HEK293 (cell line): ENCODE measurements at regions not wholly inside any gene's neighbourhood (a gene's known extent, or its start where the extent isn't known, plus 50 kb on each side); places are given as distances from the start of the nearest gene placed in this dataset.

Experiments
- CTCF ChIA-PET: fragments of 350-600 bp; formaldehyde crosslinking; extraction: SDS; loops from one replicate; lab custom pipeline; 2021; ENCODE audit warnings: antibody characterized with exemption; lab: Yijun Ruan, JAX
- POLR2A ChIA-PET: fragments of 300-600 bp; formaldehyde crosslinking; extraction: SDS; loops from one replicate; lab custom pipeline; 2020; ENCODE audit warnings: antibody characterized with exemption, inconsistent platforms; lab: Yijun Ruan, JAX
- H3K27ac ChIP-seq: fragments of 200-500 bp; sonication (Bioruptor generic); 2 replicates; pipeline ENCODE4 v1.5.1; 2014; ENCODE audit warnings: low read depth, low read length, control low read depth, inconsistent platforms; ENCODE audit errors: extremely low read depth
- H3K36me3 ChIP-seq, 2 experiments: fragments of 200-500 bp in 1 of 2; sonication (Bioruptor generic) in 1 of 2; 1 replicate in 1 of 2; 2 replicates in 1 of 2; pipeline ENCODE4 v1.5.1; 2014 to 2017; ENCODE audit warnings: inconsistent platforms in 2 of 2, low read length in 2 of 2; ENCODE audit not compliant: control insufficient read depth in 2 of 2, insufficient read depth in 1 of 2
- H3K4me1 ChIP-seq: fragments of 200-500 bp; sonication (Bioruptor generic); 2 replicates; pipeline ENCODE4 v1.5.1; 2014; ENCODE audit warnings: mild to moderate bottlenecking, low read length, inconsistent platforms; ENCODE audit not compliant: control insufficient read depth, insufficient read depth
- H3K4me3 ChIP-seq: 2 replicates; pipeline ENCODE4 v1.5.1; 2011; ENCODE audit warnings: low read depth, mild to moderate bottlenecking, control low read depth, low read length, moderate library complexity
- H3K9me3 ChIP-seq: fragments of 200-500 bp; sonication (Bioruptor generic); 2 replicates; pipeline ENCODE4 v1.5.1; 2014; ENCODE audit warnings: low read depth, low read length, inconsistent platforms; ENCODE audit not compliant: control insufficient read depth, insufficient read depth
- CTCF ChIP-seq: fragments of 450-650 bp; formaldehyde crosslinking; IDR thresholded peaks from 2 replicates; pipeline ENCODE4 v1.5.1; 2016; ENCODE audit warnings: missing biosample characterization, missing genetic modification characterization
- EGR2 ChIP-seq: fragments of 450-650 bp; formaldehyde crosslinking; IDR thresholded peaks from 2 replicates; pipeline ENCODE4 v1.5.1; 2016; ENCODE audit warnings: low read depth, missing biosample characterization, missing genetic modification characterization
- GLI2 ChIP-seq: fragments of 450-650 bp; formaldehyde crosslinking; IDR thresholded peaks from 2 replicates; pipeline ENCODE4; 2017; ENCODE audit warnings: missing biosample characterization, missing genetic modification characterization, low read depth, borderline replicate concordance
- GLIS2 ChIP-seq: fragments of 450-650 bp; formaldehyde crosslinking; IDR thresholded peaks from 2 replicates; pipeline ENCODE4 v1.5.1; 2016; ENCODE audit warnings: missing biosample characterization, missing genetic modification characterization
- KLF10 ChIP-seq: fragments of 450-650 bp; IDR thresholded peaks from 2 replicates; pipeline ENCODE4 v1.5.1; 2018; ENCODE audit warnings: missing biosample characterization, mild to moderate bottlenecking, missing genetic modification characterization
- KLF7 ChIP-seq: fragments of 450-650 bp; formaldehyde crosslinking; IDR thresholded peaks from 2 replicates; pipeline ENCODE4 v1.5.1; 2016; ENCODE audit warnings: missing biosample characterization, missing genetic modification characterization, borderline replicate concordance
- PBX3 ChIP-seq: sonication (generic); formaldehyde crosslinking; IDR thresholded peaks from 2 replicates; pipeline ENCODE4 v1.8.1; 2022; ENCODE audit warnings: mild to moderate bottlenecking, moderate library complexity, missing genetic modification reagents
- ZBTB1 ChIP-seq: fragments of 450-650 bp; formaldehyde crosslinking; IDR thresholded peaks from 2 replicates; pipeline ENCODE4 v1.5.1; 2016; ENCODE audit warnings: missing biosample characterization, missing genetic modification characterization
- ZNF140 ChIP-seq: fragments of 450-650 bp; formaldehyde crosslinking; IDR thresholded peaks from 2 replicates; pipeline ENCODE4 v1.5.1; 2016; ENCODE audit warnings: missing biosample characterization, missing genetic modification characterization
- ZNF155 ChIP-seq: fragments of 450-650 bp; formaldehyde crosslinking; IDR thresholded peaks from 2 replicates; pipeline ENCODE4 v1.5.1; 2016; ENCODE audit warnings: missing biosample characterization, missing genetic modification characterization
- ZNF184 ChIP-seq: fragments of 450-650 bp; IDR thresholded peaks from 2 replicates; pipeline ENCODE4 v1.5.1; 2018; ENCODE audit warnings: missing biosample characterization, mild to moderate bottlenecking, missing genetic modification characterization
- ZNF366 ChIP-seq: fragments of 450-650 bp; formaldehyde crosslinking; conservative IDR thresholded peaks from 2 replicates; pipeline ENCODE4 v1.5.1; 2016; ENCODE audit warnings: missing biosample characterization, missing genetic modification characterization
- ZNF558 ChIP-seq: fragments of 450-650 bp; formaldehyde crosslinking; IDR thresholded peaks from 2 replicates; pipeline ENCODE4 v1.5.1; 2016; ENCODE audit warnings: missing biosample characterization, missing genetic modification characterization
- ZNF560 ChIP-seq: fragments of 450-650 bp; formaldehyde crosslinking; IDR thresholded peaks from 2 replicates; pipeline ENCODE4 v1.5.1; 2017; ENCODE audit warnings: missing biosample characterization, missing genetic modification characterization, borderline replicate concordance
- ZNF707 ChIP-seq: fragments of 450-650 bp; formaldehyde crosslinking; IDR thresholded peaks from 2 replicates; pipeline ENCODE4 v1.5.1; 2016; ENCODE audit warnings: missing biosample characterization, missing genetic modification characterization
- ZNF768 ChIP-seq: fragments of 450-650 bp; formaldehyde crosslinking; IDR thresholded peaks from 2 replicates; pipeline ENCODE4 v1.5.1; 2018; ENCODE audit warnings: missing biosample characterization, mild to moderate bottlenecking, missing genetic modification characterization
- ZNF830 ChIP-seq: fragments of 450-650 bp; IDR thresholded peaks from 2 replicates; pipeline ENCODE4 v1.5.0; 2018; ENCODE audit warnings: missing biosample characterization, missing genetic modification characterization, low read depth, mild to moderate bottlenecking, moderate library complexity
- ZXDB ChIP-seq: fragments of 450-650 bp; formaldehyde crosslinking; IDR thresholded peaks from 2 replicates; pipeline ENCODE4 v1.5.1; 2016; ENCODE audit warnings: missing biosample characterization, missing genetic modification characterization
- TF ChIP-seq, protein P1 (sequence below): fragments of 450-650 bp; formaldehyde crosslinking; IDR thresholded peaks from 2 replicates; pipeline ENCODE4 v1.5.1; 2016; ENCODE audit warnings: missing biosample characterization, missing genetic modification characterization

- ChIA-PET POLR2A (no interaction called here), CTCF (interaction anchor here (0.6 to 0.8 kb wide), 2 partner anchors 39 to 392 kb away, joined by 4 read pairs; no protein-coding TSS in a partner anchor)
- no peak overlapping the region for H3K4me3 ChIP-seq
- H3K27ac ChIP-seq: no peak overlapping the region
- no peaks in the 10 kb centered on the region for H3K36me3 ChIP-seq
- no peaks in the 10 kb centered on the region for H3K9me3 ChIP-seq
- TF ChIP-seq EGR2: no peak
- TF ChIP-seq ZNF184: no peak
- TF ChIP-seq CTCF (tag by site-specific recombination): no peak
- TF ChIP-seq ZNF140 (tag by site-specific recombination): no peak
- TF ChIP-seq ZNF155 (tag by site-specific recombination): no peak
- no peak for TF ChIP-seq PBX3 (CRISPR knock-in tag)
- no peak for TF ChIP-seq ZNF830 (tag by site-specific recombination)
- no peak for TF ChIP-seq KLF10 (tag by site-specific recombination)
- no peak for TF ChIP-seq GLIS2
- H3K4me1 ChIP-seq: peaks cover 6% of the 10 kb centered on the region; the same call in 1 of the 2 replicates
These were observed 65.9 kb upstream of the SPOPL start for GRCh38 chr2:138435701-138436100.

- no peaks in the 10 kb centered on the region for H3K9me3 ChIP-seq
- no peak overlapping the region for H3K4me3 ChIP-seq
- no peaks in the 10 kb centered on the region for H3K4me1 ChIP-seq
- POLR2A ChIA-PET: no interaction called here
- no peak for TF ChIP-seq GLI2 (tag by site-specific recombination)
- no peak for TF ChIP-seq ZNF366 (tag by site-specific recombination)
- CTCF ChIA-PET: no interaction called here
- no peak overlapping the region for H3K27ac ChIP-seq
- no peaks in the 10 kb centered on the region for H3K36me3 ChIP-seq
These were observed 61.8 kb upstream of the SPOPL start for GRCh38 chr2:138439733-138440132.

- H3K9me3 ChIP-seq: no peaks in the 10 kb centered on the region
- no peaks in the 10 kb centered on the region for H3K4me1 ChIP-seq
- H3K27ac ChIP-seq: no peak overlapping the region
- ChIA-PET CTCF (no interaction called here), POLR2A (no interaction called here)
- no peak overlapping the region for H3K4me3 ChIP-seq
- no peaks in the 10 kb centered on the region for H3K36me3 ChIP-seq
- TF ChIP-seq ZNF707: no peak
- no peak for TF ChIP-seq ZNF560 (tag by site-specific recombination)
- TF ChIP-seq ZNF768 (tag by site-specific recombination): no peak
- TF ChIP-seq, protein P1, sequence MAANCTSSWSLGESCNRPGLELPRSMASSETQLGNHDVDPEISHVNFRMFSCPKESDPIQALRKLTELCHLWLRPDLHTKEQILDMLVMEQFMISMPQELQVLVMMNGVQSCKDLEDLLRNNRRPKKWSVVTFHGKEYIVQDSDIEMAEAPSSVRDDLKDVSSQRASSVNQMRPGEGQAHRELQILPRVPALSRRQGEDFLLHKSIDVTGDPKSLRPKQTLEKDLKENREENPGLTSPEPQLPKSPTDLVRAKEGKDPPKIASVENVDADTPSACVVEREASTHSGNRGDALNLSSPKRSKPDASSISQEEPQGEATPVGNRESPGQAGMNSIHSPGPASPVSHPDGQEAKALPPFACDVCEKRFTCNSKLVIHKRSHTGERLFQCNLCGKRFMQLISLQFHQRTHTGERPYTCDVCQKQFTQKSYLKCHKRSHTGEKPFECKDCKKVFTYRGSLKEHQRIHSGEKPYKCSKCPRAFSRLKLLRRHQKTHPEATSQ: no peak
- no peak for TF ChIP-seq ZXDB
- TF ChIP-seq ZBTB1 (tag by site-specific recombination): no peak
- TF ChIP-seq ZNF558: no peak
- no peak for TF ChIP-seq KLF7 (tag by site-specific recombination)
These were observed 60.8 kb upstream of the SPOPL start for GRCh38 chr2:138440759-138441158.
